ENCODE measurements at regions not wholly inside any gene's neighbourhood (a gene's known extent, or its start where the extent isn't known, plus 50 kb on each side); places are given as distances from the start of the nearest gene placed in this dataset.

GRCh38 chr12:116346222-116346621 is 68.7 kb upstream of the MED13L start:
- no peak for TF ChIP-seq CTCF (IDR thresholded peaks at IDR 0.05)
- no peak for TF ChIP-seq POLR2A (IDR thresholded peaks at IDR 0.05)
